ENCODE measurements at regions not wholly inside any gene's neighbourhood (a gene's known extent, or its start where the extent isn't known, plus 50 kb on each side); places are given as distances from the start of the nearest gene placed in this dataset.

DNA sequence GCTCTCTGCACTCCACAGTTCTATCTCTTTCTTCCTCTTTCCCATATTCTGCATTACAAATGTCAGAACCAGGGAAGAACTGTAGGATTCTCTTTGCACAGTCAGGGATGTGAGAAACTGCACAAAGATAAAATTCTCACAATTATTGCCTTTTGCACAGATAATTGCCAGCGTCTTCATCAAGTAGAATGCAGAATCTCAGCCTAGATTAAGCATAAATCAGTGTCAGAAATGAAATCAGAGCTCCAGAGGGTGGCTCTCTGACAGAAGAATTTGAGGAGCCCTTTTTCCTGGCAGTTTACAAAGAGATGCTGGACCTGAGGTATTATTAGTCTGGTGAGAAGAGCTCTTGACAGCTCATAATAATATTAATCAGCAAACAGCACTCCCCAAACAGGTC lies 173.1 kb downstream of the PTH2R start (continued):
- TF ChIP-seq, protein P1, sequence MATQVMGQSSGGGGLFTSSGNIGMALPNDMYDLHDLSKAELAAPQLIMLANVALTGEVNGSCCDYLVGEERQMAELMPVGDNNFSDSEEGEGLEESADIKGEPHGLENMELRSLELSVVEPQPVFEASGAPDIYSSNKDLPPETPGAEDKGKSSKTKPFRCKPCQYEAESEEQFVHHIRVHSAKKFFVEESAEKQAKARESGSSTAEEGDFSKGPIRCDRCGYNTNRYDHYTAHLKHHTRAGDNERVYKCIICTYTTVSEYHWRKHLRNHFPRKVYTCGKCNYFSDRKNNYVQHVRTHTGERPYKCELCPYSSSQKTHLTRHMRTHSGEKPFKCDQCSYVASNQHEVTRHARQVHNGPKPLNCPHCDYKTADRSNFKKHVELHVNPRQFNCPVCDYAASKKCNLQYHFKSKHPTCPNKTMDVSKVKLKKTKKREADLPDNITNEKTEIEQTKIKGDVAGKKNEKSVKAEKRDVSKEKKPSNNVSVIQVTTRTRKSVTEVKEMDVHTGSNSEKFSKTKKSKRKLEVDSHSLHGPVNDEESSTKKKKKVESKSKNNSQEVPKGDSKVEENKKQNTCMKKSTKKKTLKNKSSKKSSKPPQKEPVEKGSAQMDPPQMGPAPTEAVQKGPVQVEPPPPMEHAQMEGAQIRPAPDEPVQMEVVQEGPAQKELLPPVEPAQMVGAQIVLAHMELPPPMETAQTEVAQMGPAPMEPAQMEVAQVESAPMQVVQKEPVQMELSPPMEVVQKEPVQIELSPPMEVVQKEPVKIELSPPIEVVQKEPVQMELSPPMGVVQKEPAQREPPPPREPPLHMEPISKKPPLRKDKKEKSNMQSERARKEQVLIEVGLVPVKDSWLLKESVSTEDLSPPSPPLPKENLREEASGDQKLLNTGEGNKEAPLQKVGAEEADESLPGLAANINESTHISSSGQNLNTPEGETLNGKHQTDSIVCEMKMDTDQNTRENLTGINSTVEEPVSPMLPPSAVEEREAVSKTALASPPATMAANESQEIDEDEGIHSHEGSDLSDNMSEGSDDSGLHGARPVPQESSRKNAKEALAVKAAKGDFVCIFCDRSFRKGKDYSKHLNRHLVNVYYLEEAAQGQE (IDR thresholded peaks at IDR 0.05; ENCODE audit: unreplicated experiment) = no peak
- TF ChIP-seq ZNF331 (CRISPR knock-in tag; IDR thresholded peaks at IDR 0.05; ENCODE audit: low read depth) (no peak), CREB1 (CRISPR knock-in tag; IDR thresholded peaks at IDR 0.05; ENCODE audit: low read depth) (no peak), JUNB (IDR thresholded peaks at IDR 0.05; ENCODE audit: unreplicated experiment) (no peak), ZNF114 (CRISPR knock-in tag; IDR thresholded peaks at IDR 0.05) (no peak), STAT1 (IDR thresholded peaks at IDR 0.05; ENCODE audit: unreplicated experiment) (no peak)

DNA sequence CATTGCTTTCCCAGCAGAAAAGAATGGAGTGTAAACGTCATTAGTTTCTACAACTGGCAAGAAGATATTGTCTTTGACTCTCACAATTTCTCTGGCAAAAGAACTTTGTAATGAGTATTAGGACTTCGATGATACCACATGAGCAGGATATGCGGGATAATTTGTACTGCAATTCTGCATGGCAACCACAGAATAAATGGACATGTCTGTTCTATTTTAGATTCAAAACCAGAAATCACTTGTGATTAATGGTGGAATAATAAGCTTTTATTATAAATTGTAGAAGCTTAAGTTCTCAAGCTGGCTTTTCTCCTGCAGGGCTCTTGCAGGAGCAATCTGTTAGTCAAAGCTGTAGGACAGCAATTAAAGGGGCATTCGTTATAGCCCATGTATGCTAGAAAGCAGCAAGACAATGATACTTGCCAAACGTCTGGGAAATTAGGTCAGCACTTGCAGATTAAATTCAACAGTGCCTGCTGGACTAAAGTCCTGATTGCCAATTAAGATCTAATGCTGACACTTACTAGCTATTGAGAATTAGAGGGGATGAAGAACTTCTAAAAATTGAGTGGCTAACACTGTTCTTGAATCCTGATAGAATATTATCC lies 177.9 kb downstream of the PTH2R start:
- Mint-ChIP-seq H3K4me1 (peaks cover 4% of the 10 kb centered on the region; the same call in 2 of the 3 replicates), H3K4me3 (no peak overlapping the region), H3K27ac (no peak overlapping the region), H3K27me3 (ENCODE audit: insufficient read depth, low read depth, poor library complexity) (no peaks in the 10 kb centered on the region), H3K9me3 (no peaks in the 10 kb centered on the region), H3K36me3 (ENCODE audit: low read depth) (no peaks in the 10 kb centered on the region)
- Histone ChIP-seq H3K9me2 (ENCODE audit: insufficient read depth) (no peaks in the 10 kb centered on the region), H3K4me1 (ENCODE audit: insufficient read depth) (peaks cover 8% of the 10 kb centered on the region), H3K4me3 (no peak overlapping the region), H2AFZ (no peak overlapping the region), H3K27ac (ENCODE audit: low read depth) (no peak overlapping the region), H3K27me3 (ENCODE audit: insufficient read depth) (no peaks in the 10 kb centered on the region), H3K4me2 (no peak overlapping the region), H3F3A (replicated peaks; ENCODE audit: low read depth) (no peaks in the 10 kb centered on the region), H4K20me1 (replicated peaks; ENCODE audit: insufficient read depth) (no peaks in the 10 kb centered on the region), H3K79me2 (replicated peaks; ENCODE audit: insufficient read depth) (no peaks in the 10 kb centered on the region), H3K36me3 (ENCODE audit: insufficient read depth) (no peaks in the 10 kb centered on the region)
- ATAC-seq (no peak), DNase-seq (ENCODE audit: low spot score) (no peak)
- TF ChIP-seq EZH2phosphoT487 (IDR thresholded peaks at IDR 0.05; ENCODE audit: unreplicated experiment) (no peak), ZNF331 (CRISPR knock-in tag; IDR thresholded peaks at IDR 0.05; ENCODE audit: low read depth) (no peak), STAT1 (IDR thresholded peaks at IDR 0.05; ENCODE audit: unreplicated experiment) (no peak), POLR2AphosphoS5 (IDR thresholded peaks at IDR 0.05; ENCODE audit: low read depth) (no peak), JUNB (IDR thresholded peaks at IDR 0.05; ENCODE audit: unreplicated experiment) (no peak), EZH2 (IDR thresholded peaks at IDR 0.05; ENCODE audit: low read depth, unreplicated experiment) (no peak), ZNF114 (CRISPR knock-in tag; IDR thresholded peaks at IDR 0.05) (no peak), NANOG (IDR thresholded peaks at IDR 0.05; ENCODE audit: borderline replicate concordance) (no peak)
- TF ChIP-seq, protein P2, sequence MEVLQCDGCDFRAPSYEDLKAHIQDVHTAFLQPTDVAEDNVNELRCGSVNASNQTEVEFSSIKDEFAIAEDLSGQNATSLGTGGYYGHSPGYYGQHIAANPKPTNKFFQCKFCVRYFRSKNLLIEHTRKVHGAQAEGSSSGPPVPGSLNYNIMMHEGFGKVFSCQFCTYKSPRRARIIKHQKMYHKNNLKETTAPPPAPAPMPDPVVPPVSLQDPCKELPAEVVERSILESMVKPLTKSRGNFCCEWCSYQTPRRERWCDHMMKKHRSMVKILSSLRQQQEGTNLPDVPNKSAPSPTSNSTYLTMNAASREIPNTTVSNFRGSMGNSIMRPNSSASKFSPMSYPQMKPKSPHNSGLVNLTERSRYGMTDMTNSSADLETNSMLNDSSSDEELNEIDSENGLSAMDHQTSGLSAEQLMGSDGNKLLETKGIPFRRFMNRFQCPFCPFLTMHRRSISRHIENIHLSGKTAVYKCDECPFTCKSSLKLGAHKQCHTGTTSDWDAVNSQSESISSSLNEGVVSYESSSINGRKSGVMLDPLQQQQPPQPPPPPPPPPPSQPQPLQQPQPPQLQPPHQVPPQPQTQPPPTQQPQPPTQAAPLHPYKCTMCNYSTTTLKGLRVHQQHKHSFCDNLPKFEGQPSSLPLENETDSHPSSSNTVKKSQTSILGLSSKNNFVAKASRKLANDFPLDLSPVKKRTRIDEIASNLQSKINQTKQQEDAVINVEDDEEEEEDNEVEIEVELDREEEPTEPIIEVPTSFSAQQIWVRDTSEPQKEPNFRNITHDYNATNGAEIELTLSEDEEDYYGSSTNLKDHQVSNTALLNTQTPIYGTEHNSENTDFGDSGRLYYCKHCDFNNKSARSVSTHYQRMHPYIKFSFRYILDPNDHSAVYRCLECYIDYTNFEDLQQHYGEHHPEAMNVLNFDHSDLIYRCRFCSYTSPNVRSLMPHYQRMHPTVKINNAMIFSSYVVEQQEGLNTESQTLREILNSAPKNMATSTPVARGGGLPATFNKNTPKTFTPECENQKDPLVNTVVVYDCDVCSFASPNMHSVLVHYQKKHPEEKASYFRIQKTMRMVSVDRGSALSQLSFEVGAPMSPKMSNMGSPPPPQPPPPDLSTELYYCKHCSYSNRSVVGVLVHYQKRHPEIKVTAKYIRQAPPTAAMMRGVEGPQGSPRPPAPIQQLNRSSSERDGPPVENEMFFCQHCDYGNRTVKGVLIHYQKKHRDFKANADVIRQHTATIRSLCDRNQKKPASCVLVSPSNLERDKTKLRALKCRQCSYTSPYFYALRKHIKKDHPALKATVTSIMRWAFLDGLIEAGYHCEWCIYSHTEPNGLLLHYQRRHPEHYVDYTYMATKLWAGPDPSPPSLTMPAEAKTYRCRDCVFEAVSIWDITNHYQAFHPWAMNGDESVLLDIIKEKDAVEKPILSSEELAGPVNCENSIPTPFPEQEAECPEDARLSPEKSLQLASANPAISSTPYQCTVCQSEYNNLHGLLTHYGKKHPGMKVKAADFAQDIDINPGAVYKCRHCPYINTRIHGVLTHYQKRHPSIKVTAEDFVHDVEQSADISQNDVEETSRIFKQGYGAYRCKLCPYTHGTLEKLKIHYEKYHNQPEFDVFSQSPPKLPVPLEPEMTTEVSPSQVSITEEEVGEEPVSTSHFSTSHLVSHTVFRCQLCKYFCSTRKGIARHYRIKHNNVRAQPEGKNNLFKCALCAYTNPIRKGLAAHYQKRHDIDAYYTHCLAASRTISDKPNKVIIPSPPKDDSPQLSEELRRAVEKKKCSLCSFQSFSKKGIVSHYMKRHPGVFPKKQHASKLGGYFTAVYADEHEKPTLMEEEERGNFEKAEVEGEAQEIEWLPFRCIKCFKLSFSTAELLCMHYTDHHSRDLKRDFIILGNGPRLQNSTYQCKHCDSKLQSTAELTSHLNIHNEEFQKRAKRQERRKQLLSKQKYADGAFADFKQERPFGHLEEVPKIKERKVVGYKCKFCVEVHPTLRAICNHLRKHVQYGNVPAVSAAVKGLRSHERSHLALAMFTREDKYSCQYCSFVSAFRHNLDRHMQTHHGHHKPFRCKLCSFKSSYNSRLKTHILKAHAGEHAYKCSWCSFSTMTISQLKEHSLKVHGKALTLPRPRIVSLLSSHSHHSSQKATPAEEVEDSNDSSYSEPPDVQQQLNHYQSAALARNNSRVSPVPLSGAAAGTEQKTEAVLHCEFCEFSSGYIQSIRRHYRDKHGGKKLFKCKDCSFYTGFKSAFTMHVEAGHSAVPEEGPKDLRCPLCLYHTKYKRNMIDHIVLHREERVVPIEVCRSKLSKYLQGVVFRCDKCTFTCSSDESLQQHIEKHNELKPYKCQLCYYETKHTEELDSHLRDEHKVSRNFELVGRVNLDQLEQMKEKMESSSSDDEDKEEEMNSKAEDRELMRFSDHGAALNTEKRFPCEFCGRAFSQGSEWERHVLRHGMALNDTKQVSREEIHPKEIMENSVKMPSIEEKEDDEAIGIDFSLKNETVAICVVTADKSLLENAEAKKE (CRISPR knock-in tag; IDR thresholded peaks at IDR 0.05) = no peak
- TF ChIP-seq, protein P3, sequence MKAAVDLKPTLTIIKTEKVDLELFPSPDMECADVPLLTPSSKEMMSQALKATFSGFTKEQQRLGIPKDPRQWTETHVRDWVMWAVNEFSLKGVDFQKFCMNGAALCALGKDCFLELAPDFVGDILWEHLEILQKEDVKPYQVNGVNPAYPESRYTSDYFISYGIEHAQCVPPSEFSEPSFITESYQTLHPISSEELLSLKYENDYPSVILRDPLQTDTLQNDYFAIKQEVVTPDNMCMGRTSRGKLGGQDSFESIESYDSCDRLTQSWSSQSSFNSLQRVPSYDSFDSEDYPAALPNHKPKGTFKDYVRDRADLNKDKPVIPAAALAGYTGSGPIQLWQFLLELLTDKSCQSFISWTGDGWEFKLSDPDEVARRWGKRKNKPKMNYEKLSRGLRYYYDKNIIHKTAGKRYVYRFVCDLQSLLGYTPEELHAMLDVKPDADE (IDR thresholded peaks at IDR 0.05) = no peak
- TF ChIP-seq, protein P4, sequence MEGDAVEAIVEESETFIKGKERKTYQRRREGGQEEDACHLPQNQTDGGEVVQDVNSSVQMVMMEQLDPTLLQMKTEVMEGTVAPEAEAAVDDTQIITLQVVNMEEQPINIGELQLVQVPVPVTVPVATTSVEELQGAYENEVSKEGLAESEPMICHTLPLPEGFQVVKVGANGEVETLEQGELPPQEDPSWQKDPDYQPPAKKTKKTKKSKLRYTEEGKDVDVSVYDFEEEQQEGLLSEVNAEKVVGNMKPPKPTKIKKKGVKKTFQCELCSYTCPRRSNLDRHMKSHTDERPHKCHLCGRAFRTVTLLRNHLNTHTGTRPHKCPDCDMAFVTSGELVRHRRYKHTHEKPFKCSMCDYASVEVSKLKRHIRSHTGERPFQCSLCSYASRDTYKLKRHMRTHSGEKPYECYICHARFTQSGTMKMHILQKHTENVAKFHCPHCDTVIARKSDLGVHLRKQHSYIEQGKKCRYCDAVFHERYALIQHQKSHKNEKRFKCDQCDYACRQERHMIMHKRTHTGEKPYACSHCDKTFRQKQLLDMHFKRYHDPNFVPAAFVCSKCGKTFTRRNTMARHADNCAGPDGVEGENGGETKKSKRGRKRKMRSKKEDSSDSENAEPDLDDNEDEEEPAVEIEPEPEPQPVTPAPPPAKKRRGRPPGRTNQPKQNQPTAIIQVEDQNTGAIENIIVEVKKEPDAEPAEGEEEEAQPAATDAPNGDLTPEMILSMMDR (conservative IDR thresholded peaks at IDR 0.05; ENCODE audit: low read depth in 2 of 2) = no peak
